Thyroid gland (tissue), 4 donors: ENCODE measurements at regions not wholly inside any gene's neighbourhood (a gene's known extent, or its start where the extent isn't known, plus 50 kb on each side); places are given as distances from the start of the nearest gene placed in this dataset.

Experiments used
- DNase-seq, 2 donors: peaks; one replicate each; pipeline ENCODE4 v3.0.0-alpha.2; 2019
- H3K27ac ChIP-seq, 3 donors: fragments of 200-600 bp; sonication (generic); 1 replicate in 2 of 3; 2 replicates in 1 of 3; pipeline ENCODE4 v1.5.1; 2016 to 2019; ENCODE audit warnings: mild to moderate bottlenecking in 1 of 3, moderate library complexity in 1 of 3
- H3K27me3 ChIP-seq: fragments of 200-600 bp; sonication (generic); one replicate; pipeline ENCODE4 v1.5.1; 2019
- H3K36me3 ChIP-seq, 2 donors: fragments of 200-600 bp; sonication (generic); one replicate each; pipeline ENCODE4 v1.5.1; 2016 to 2019
- H3K4me1 ChIP-seq, 2 donors: fragments of 200-600 bp; sonication (generic); one replicate each; pipeline ENCODE4 v1.5.1; 2017 to 2019
- H3K4me3 ChIP-seq, 3 donors: fragments of 200-600 bp; sonication (generic); replicated peaks in 1 of 3; 1 replicate in 2 of 3; 2 replicates in 1 of 3; pipeline ENCODE4 v1.5.1; 2016; ENCODE audit warnings: mild to moderate bottlenecking in 1 of 3
- H3K9me3 ChIP-seq: fragments of 200-600 bp; sonication (generic); one replicate; pipeline ENCODE4 v1.5.1; 2017
- POLR2A ChIP-seq, 2 donors: fragments of 450-650 bp; IDR thresholded peaks; one replicate each; pipeline ENCODE4 v1.6.1; 2017; ENCODE audit warnings: antibody characterized with exemption in 2 of 2, mild to moderate bottlenecking in 2 of 2, moderate library complexity in 1 of 2
- WGBS, 2 donors: methylation state at CpG; one replicate each; pipeline ENCODE4 v1.1.5; 2017; 5-methylcytosine and 5-hydroxymethylcytosine counted together
- intact Hi-C: fragments of 100-400 bp; cut with DNase I; formaldehyde crosslinking; loops from one replicate; pipeline ENCODE4 v1.15.1; 2023
- TF ChIP-seq, protein P1 (sequence below), 6 experiments: fragments of 200-600 bp in 3 of 6; fragments of 450-650 bp in 3 of 6; sonication (generic) in 3 of 6; IDR thresholded peaks; one replicate each; pipeline ENCODE4 v1.5.1; 2016 to 2019; ENCODE audit warnings: antibody characterized with exemption in 6 of 6, mild to moderate bottlenecking in 2 of 6, inconsistent platforms in 1 of 6, moderate library complexity in 1 of 6

DNA sequence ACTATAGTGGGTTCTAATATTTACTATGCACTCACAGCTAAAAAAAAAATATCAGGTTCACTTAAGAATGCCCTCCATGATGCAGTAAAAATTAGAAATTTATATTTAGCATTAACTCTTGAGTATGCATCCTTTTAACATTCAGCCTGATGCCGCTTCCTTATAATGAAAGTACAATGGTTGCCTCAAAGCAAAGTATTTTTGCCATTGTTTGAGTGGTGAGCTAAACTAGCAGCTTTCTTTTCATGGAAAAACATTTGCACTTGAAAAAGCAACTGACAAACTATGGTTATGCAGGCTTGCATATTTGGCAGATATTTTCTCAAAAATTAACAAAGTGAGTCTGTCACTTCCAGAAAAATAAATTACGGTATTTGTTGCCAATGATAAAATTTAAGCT, 188.6 kb downstream of the SLC6A15 start:
- intact Hi-C loops, result no loop called here
- WGBS, 2 donors, result 46 to 60% methylated on average over 2 of the region's 2 CpGs

DNA sequence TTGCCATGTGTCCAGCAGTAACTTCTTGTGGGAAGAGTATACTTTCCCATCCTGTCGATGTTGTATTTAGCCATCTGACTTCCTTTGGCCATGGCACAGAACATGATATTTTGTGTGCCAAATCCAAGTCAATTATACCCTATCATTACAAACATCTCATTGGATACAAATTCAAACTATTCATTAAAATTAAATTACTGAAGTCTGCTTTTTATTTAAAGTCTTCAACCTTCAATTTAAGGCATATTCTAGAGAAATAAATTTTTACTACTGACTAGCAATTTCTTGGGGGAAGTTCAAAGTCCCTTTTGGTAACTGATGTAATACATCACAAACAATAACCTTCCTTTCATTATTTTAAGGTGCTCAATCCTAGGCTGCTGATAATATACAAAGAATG, 192.6 kb downstream of the SLC6A15 start:
- no peak for DNase-seq
- H3K36me3 ChIP-seq, result no peaks in the 10 kb centered on the region
- H3K27ac ChIP-seq, result no peak overlapping the region
- 71 to 73% methylated on average over 1 of the region's 1 CpG for whole genome bisulfite sequencing, 2 donors
- no peak overlapping the region for H3K4me3 ChIP-seq
- intact Hi-C loops, result no loop called here
- no peaks in the 10 kb centered on the region for H3K4me1 ChIP-seq
- no peak for TF ChIP-seq POLR2A (IDR thresholded peaks at IDR 0.05)
- TF ChIP-seq, protein P1, sequence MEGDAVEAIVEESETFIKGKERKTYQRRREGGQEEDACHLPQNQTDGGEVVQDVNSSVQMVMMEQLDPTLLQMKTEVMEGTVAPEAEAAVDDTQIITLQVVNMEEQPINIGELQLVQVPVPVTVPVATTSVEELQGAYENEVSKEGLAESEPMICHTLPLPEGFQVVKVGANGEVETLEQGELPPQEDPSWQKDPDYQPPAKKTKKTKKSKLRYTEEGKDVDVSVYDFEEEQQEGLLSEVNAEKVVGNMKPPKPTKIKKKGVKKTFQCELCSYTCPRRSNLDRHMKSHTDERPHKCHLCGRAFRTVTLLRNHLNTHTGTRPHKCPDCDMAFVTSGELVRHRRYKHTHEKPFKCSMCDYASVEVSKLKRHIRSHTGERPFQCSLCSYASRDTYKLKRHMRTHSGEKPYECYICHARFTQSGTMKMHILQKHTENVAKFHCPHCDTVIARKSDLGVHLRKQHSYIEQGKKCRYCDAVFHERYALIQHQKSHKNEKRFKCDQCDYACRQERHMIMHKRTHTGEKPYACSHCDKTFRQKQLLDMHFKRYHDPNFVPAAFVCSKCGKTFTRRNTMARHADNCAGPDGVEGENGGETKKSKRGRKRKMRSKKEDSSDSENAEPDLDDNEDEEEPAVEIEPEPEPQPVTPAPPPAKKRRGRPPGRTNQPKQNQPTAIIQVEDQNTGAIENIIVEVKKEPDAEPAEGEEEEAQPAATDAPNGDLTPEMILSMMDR (IDR thresholded peaks at IDR 0.05), result no peak
- H3K27me3 ChIP-seq, result no peaks in the 10 kb centered on the region
- no peaks in the 10 kb centered on the region for H3K9me3 ChIP-seq

More for the DNA sequence above, 188.6 kb downstream of the SLC6A15 start:
- no peak overlapping the region for H3K27ac ChIP-seq
- H3K4me3 ChIP-seq, result no peak overlapping the region
- no peaks in the 10 kb centered on the region for H3K36me3 ChIP-seq
- H3K9me3 ChIP-seq, result no peaks in the 10 kb centered on the region
- H3K27me3 ChIP-seq, result no peaks in the 10 kb centered on the region
- no peak for TF ChIP-seq POLR2A (IDR thresholded peaks at IDR 0.05)
- TF ChIP-seq, protein P1 (IDR thresholded peaks at IDR 0.05), result no peak
- no peaks in the 10 kb centered on the region for H3K4me1 ChIP-seq
- DNase-seq, result no peak

DNA sequence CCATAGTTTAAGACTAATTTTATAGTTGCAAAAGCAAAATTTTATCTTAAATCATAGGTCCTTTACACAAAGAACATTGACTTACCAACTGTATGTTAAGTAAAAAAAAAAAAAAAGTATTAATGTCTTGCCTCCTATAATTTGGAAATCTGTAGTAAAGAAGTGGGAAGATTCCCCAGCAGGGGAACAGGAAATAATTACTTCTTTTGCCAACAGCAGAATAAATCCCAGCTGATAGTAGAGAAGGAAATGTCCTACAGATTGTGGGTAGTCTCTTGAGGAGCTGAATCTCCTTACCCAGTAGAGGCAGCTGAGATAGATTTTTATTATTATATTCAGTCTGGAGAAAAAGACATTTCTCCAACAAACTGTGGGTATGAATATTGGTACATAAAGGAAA, 193.7 kb downstream of the SLC6A15 start:
- DNase-seq, result no peak
- TF ChIP-seq, protein P1 (IDR thresholded peaks at IDR 0.05), result no peak
- no peak for TF ChIP-seq POLR2A (IDR thresholded peaks at IDR 0.05)

DNA sequence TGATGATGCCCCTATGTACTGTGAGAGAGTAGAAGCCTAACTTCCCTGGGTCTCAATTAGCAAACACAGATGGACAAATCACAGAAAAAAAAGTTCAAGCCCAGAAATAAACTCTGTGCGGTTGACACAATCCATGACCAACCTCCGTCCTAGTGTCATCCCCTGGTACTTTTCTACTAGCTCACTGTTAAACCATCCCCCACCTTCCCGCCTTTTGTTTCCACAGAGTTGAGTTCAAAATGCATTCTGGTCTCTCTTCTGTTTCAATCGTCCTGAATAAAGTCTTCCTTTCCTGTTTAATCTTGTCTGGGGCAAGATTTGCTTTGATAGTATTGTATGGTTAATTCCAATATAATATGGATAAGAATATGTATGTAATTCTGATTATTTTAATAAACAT, 199.9 kb downstream of the SLC6A15 start:
- no peaks in the 10 kb centered on the region for H3K4me1 ChIP-seq
- H3K9me3 ChIP-seq, result no peaks in the 10 kb centered on the region
- TF ChIP-seq, protein P1 (IDR thresholded peaks at IDR 0.05), result no peak
- TF ChIP-seq POLR2A (IDR thresholded peaks at IDR 0.05), result no peak
- no peaks in the 10 kb centered on the region for H3K36me3 ChIP-seq
- H3K27ac ChIP-seq, result no peak overlapping the region
- no peak for DNase-seq
- intact Hi-C loops, result no loop called here
- no peak overlapping the region for H3K4me3 ChIP-seq
- WGBS, 2 donors, result 79 to 81% methylated on average over 4 of the region's 4 CpGs
- H3K27me3 ChIP-seq, result no peaks in the 10 kb centered on the region

More for the DNA sequence above, 193.7 kb downstream of the SLC6A15 start:
- no peaks in the 10 kb centered on the region for H3K27me3 ChIP-seq
- H3K27ac ChIP-seq, result no peak overlapping the region
- intact Hi-C loops, result no loop called here
- H3K9me3 ChIP-seq, result no peaks in the 10 kb centered on the region
- no peaks in the 10 kb centered on the region for H3K36me3 ChIP-seq
- no peaks in the 10 kb centered on the region for H3K4me1 ChIP-seq
- H3K4me3 ChIP-seq, result no peak overlapping the region

DNA sequence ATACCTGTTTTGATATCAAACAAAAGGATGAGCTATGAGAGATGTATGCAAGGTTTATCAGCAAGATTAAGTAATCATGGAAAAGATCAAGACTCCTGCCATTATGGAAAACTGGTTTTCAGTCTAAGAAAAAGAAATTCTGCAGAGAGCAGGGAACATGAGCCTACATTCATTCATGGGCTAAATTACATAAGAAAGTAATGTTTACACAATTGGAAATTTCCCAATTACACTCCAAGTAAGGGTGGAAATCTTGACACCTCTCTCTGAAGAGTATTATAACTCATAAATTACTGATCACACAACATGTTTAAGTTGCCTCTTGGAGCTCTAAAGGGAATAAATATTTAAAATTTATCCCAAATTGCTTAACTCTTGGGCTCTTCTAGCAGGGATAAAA, 206.2 kb downstream of the SLC6A15 start:
- intact Hi-C loops, result no loop called here
- Histone ChIP-seq H3K27ac (no peak overlapping the region), H3K9me3 (no peaks in the 10 kb centered on the region), H3K4me1 (no peaks in the 10 kb centered on the region), H3K4me3 (no peak overlapping the region), H3K36me3 (no peaks in the 10 kb centered on the region), H3K27me3 (no peaks in the 10 kb centered on the region)
- no peak for DNase-seq
- TF ChIP-seq, protein P1 (IDR thresholded peaks at IDR 0.05), result no peak
- no peak for TF ChIP-seq POLR2A (IDR thresholded peaks at IDR 0.05)
